ENCODE measurements at regions not wholly inside any gene's neighbourhood (a gene's known extent, or its start where the extent isn't known, plus 50 kb on each side); places are given as distances from the start of the nearest gene placed in this dataset.

- Histone ChIP-seq H3K36me3 (ENCODE audit: low read depth) (no peaks in the 10 kb centered on the region), H3K4me1 (replicated peaks; ENCODE audit: insufficient read depth) (peaks cover 14% of the 10 kb centered on the region), H3K9me3 (ENCODE audit: insufficient read depth, low read depth) (no peaks in the 10 kb centered on the region), H3K4me3 (no peak overlapping the region), H2AFZ (no peak overlapping the region), H4K20me1 (ENCODE audit: insufficient read depth) (no peaks in the 10 kb centered on the region), H3K27me3 (ENCODE audit: insufficient read depth, low read depth) (no peaks in the 10 kb centered on the region), H3K79me2 (ENCODE audit: low read depth) (no peaks in the 10 kb centered on the region), H3K9me2 (ENCODE audit: insufficient read depth) (peaks cover 3% of the 10 kb centered on the region; the same call in 1 of the 2 replicates), H3K4me2 (no peak overlapping the region), H3F3A (ENCODE audit: insufficient read depth, low read depth) (no peaks in the 10 kb centered on the region), H3K27ac (no peak overlapping the region)
- ChIA-PET POLR2A (ENCODE audit: unreplicated experiment) (no interaction called here), CTCF (no interaction called here)
- no peak for TF ChIP-seq EZH2 (IDR thresholded peaks at IDR 0.05; ENCODE audit: low read depth)
- no peak for TF ChIP-seq CTCF (conservative IDR thresholded peaks at IDR 0.05)
- BruUV-seq (replicated peaks): no TSS peak
- no peak for DNase-seq
- intact Hi-C loops (cut with micrococcal nuclease; ENCODE audit: unreplicated experiment): no loop called here
Measured at GRCh38 chr20:24754691-24755090, 194.4 kb upstream of the CST7 start.

GRCh38 chr20:24755411-24755922, 193.6 kb upstream of the CST7 start:
- DNase-seq: peak in 1 of 2 experiments; percentile 58
- no peaks in the 10 kb centered on the region for H3K79me2 ChIP-seq (ENCODE audit: low read depth)
- intact Hi-C loops (cut with micrococcal nuclease; ENCODE audit: unreplicated experiment): no loop called here
- H3K27ac ChIP-seq: no peak overlapping the region
- no peak overlapping the region for H2AFZ ChIP-seq
- no peaks in the 10 kb centered on the region for H3K36me3 ChIP-seq (ENCODE audit: low read depth)
- TF ChIP-seq CTCF (conservative IDR thresholded peaks at IDR 0.05) (no peak), EZH2 (IDR thresholded peaks at IDR 0.05; ENCODE audit: low read depth) (no peak)
- H3F3A ChIP-seq (ENCODE audit: insufficient read depth, low read depth): no peaks in the 10 kb centered on the region
- peaks cover 14% of the 10 kb centered on the region for H3K4me1 ChIP-seq (replicated peaks; ENCODE audit: insufficient read depth)
- H3K4me2 ChIP-seq: no peak overlapping the region
- BruUV-seq (replicated peaks): no TSS peak
- peaks cover 7% of the 10 kb centered on the region; the same call in 1 of the 2 replicates for H3K9me3 ChIP-seq (ENCODE audit: insufficient read depth, low read depth)
- CTCF ChIA-PET: no interaction called here
- H3K27me3 ChIP-seq (ENCODE audit: insufficient read depth, low read depth): no peaks in the 10 kb centered on the region
- no peaks in the 10 kb centered on the region for H4K20me1 ChIP-seq (ENCODE audit: insufficient read depth)
- H3K4me3 ChIP-seq: no peak overlapping the region
- POLR2A ChIA-PET (ENCODE audit: unreplicated experiment): no interaction called here
- peaks cover 3% of the 10 kb centered on the region; the same call in 1 of the 2 replicates for H3K9me2 ChIP-seq (ENCODE audit: insufficient read depth)

- TF ChIP-seq CTCF (conservative IDR thresholded peaks at IDR 0.05) (no peak), EZH2 (IDR thresholded peaks at IDR 0.05; ENCODE audit: low read depth) (no peak)
- H3K79me2 ChIP-seq (ENCODE audit: low read depth): no peaks in the 10 kb centered on the region
- peaks cover 3% of the 10 kb centered on the region; the same call in 1 of the 2 replicates for H3K9me2 ChIP-seq (ENCODE audit: insufficient read depth)
- POLR2A ChIA-PET (ENCODE audit: unreplicated experiment): no interaction called here
- peaks cover 7% of the 10 kb centered on the region; the same call in 1 of the 2 replicates for H3K9me3 ChIP-seq (ENCODE audit: insufficient read depth, low read depth)
- no peak overlapping the region for H2AFZ ChIP-seq
- CTCF ChIA-PET: no interaction called here
- no peak overlapping the region for H3K4me2 ChIP-seq
- no peak overlapping the region for H3K4me3 ChIP-seq
- H3K27ac ChIP-seq: no peak overlapping the region
- no peaks in the 10 kb centered on the region for H4K20me1 ChIP-seq (ENCODE audit: insufficient read depth)
- no peak for DNase-seq
- peaks cover 14% of the 10 kb centered on the region for H3K4me1 ChIP-seq (replicated peaks; ENCODE audit: insufficient read depth)
- intact Hi-C loops (cut with micrococcal nuclease; ENCODE audit: unreplicated experiment): no loop called here
- no peaks in the 10 kb centered on the region; the same call in 1 of the 2 replicates for H3F3A ChIP-seq (ENCODE audit: insufficient read depth, low read depth)
- no peaks in the 10 kb centered on the region for H3K27me3 ChIP-seq (ENCODE audit: insufficient read depth, low read depth)
- BruUV-seq (replicated peaks): no TSS peak
- no peaks in the 10 kb centered on the region for H3K36me3 ChIP-seq (ENCODE audit: low read depth)
Measured at GRCh38 chr20:24756292-24757025, 192.6 kb upstream of the CST7 start.

Data from PC-9 (cell line).